ENCODE measurements at regions not wholly inside any gene's neighbourhood (a gene's known extent, or its start where the extent isn't known, plus 50 kb on each side); places are given as distances from the start of the nearest gene placed in this dataset.

- Histone ChIP-seq H3K9me3 (ENCODE audit: low read length) (no peaks in the 10 kb centered on the region), H3K4me2 (ENCODE audit: low read length) (no peak overlapping the region), H3F3A (ENCODE audit: low read length, unreplicated experiment) (no peaks in the 10 kb centered on the region), H4K20me1 (ENCODE audit: low read length) (no peaks in the 10 kb centered on the region), H3K27me3 (ENCODE audit: low read length) (no peaks in the 10 kb centered on the region), H3K9ac (ENCODE audit: low read length) (no peak overlapping the region), H3K27ac (ENCODE audit: low read length) (no peak overlapping the region), H3K4me1 (ENCODE audit: insufficient read depth, low read length) (peaks cover 23% of the 10 kb centered on the region), H3K79me2 (ENCODE audit: low read length) (no peaks in the 10 kb centered on the region), H3K4me3 (ENCODE audit: low read length) (no peak overlapping the region), H2AFZ (ENCODE audit: low read length) (no peak overlapping the region), H3K9me2 (replicated peaks; ENCODE audit: low read length) (no peaks in the 10 kb centered on the region), H3K36me3 (ENCODE audit: low read depth, low read length) (no peaks in the 10 kb centered on the region)
- intact Hi-C loops (cut with micrococcal nuclease) = no loop called here
- no peak for ATAC-seq
- ChIA-PET CTCF (no interaction called here), POLR2A (ENCODE audit: unreplicated experiment) (no interaction called here)
- TF ChIP-seq EZH2 (IDR thresholded peaks at IDR 0.05; ENCODE audit: low read length, unreplicated experiment) (no peak), EZH2phosphoT487 (IDR thresholded peaks at IDR 0.05; ENCODE audit: borderline replicate concordance, low read length) (no peak), CTCF (conservative IDR thresholded peaks at IDR 0.05; ENCODE audit: low read depth, low read length) (no peak)
- BruUV-seq (replicated peaks) = no TSS peak
- no peak for DNase-seq
Observed at GRCh38 chr12:92045852-92046251, 99.8 kb downstream of the BTG1 start.

- H3K4me3 ChIP-seq (ENCODE audit: low read length) = no peak overlapping the region
- H3K27ac ChIP-seq (ENCODE audit: low read length) = peak overlapping the region; percentile 41
- intact Hi-C loops (cut with micrococcal nuclease) = loop anchor here (5.0 kb wide), 1 partner anchor 93 kb away; no protein-coding TSS in a partner anchor
- H3K4me1 ChIP-seq (ENCODE audit: insufficient read depth, low read length) = peaks cover 23% of the 10 kb centered on the region
- no TSS peak for BruUV-seq (replicated peaks)
- TF ChIP-seq CTCF (conservative IDR thresholded peaks at IDR 0.05; ENCODE audit: low read depth, low read length) (no peak), EZH2 (IDR thresholded peaks at IDR 0.05; ENCODE audit: low read length, unreplicated experiment) (no peak), EZH2phosphoT487 (IDR thresholded peaks at IDR 0.05; ENCODE audit: borderline replicate concordance, low read length) (no peak)
- no peaks in the 10 kb centered on the region for H3K9me3 ChIP-seq (ENCODE audit: low read length)
- H3K9ac ChIP-seq (ENCODE audit: low read length) = no peak overlapping the region
- H3F3A ChIP-seq (ENCODE audit: low read length, unreplicated experiment) = no peaks in the 10 kb centered on the region
- no peaks in the 10 kb centered on the region for H3K9me2 ChIP-seq (replicated peaks; ENCODE audit: low read length)
- DNase-seq (peak; percentile 47), ATAC-seq (peak; percentile 67)
- POLR2A ChIA-PET (ENCODE audit: unreplicated experiment) = no interaction called here
- H3K27me3 ChIP-seq (ENCODE audit: low read length) = no peaks in the 10 kb centered on the region
- no peaks in the 10 kb centered on the region for H4K20me1 ChIP-seq (ENCODE audit: low read length)
- H3K36me3 ChIP-seq (ENCODE audit: low read depth, low read length) = no peaks in the 10 kb centered on the region
- 0 out of 2 replicates have a peak overlapping the region, but pooled peaks have one; percentile 8 for H2AFZ ChIP-seq (ENCODE audit: low read length)
- H3K79me2 ChIP-seq (ENCODE audit: low read length) = no peaks in the 10 kb centered on the region
- H3K4me2 ChIP-seq (ENCODE audit: low read length) = 0 out of 2 replicates have a peak overlapping the region, but pooled peaks have one; percentile 13
- CTCF ChIA-PET = no interaction called here
Observed at GRCh38 chr12:92044435-92044834, 101.2 kb downstream of the BTG1 start.

GRCh38 chr12:92042791-92043531 is 102.7 kb downstream of the BTG1 start:
- no peak overlapping the region for H3K27ac ChIP-seq (ENCODE audit: low read length)
- no TSS peak for BruUV-seq (replicated peaks)
- ChIA-PET POLR2A (ENCODE audit: unreplicated experiment) (interaction anchor here (0.6 kb wide), 1 partner anchor 44 kb away, joined by 6 read pairs; no protein-coding TSS in a partner anchor), CTCF (no interaction called here)
- no peak overlapping the region for H2AFZ ChIP-seq (ENCODE audit: low read length)
- H3F3A ChIP-seq (ENCODE audit: low read length, unreplicated experiment) = no peaks in the 10 kb centered on the region
- H3K27me3 ChIP-seq (ENCODE audit: low read length) = no peaks in the 10 kb centered on the region
- H3K79me2 ChIP-seq (ENCODE audit: low read length) = no peaks in the 10 kb centered on the region
- ATAC-seq = no peak
- no peaks in the 10 kb centered on the region for H3K36me3 ChIP-seq (ENCODE audit: low read depth, low read length)
- H3K4me1 ChIP-seq (ENCODE audit: insufficient read depth, low read length) = peaks cover 23% of the 10 kb centered on the region
- peak; percentile 33 for DNase-seq
- intact Hi-C loops (cut with micrococcal nuclease) = loop anchor here (5.0 kb wide), 1 partner anchor 94 kb away; no protein-coding TSS in a partner anchor
- H3K9me2 ChIP-seq (replicated peaks; ENCODE audit: low read length) = no peaks in the 10 kb centered on the region
- no peak overlapping the region for H3K9ac ChIP-seq (ENCODE audit: low read length)
- no peak overlapping the region for H3K4me3 ChIP-seq (ENCODE audit: low read length)
- no peaks in the 10 kb centered on the region for H3K9me3 ChIP-seq (ENCODE audit: low read length)
- TF ChIP-seq CTCF (conservative IDR thresholded peaks at IDR 0.05; ENCODE audit: low read depth, low read length) (no peak), EZH2 (IDR thresholded peaks at IDR 0.05; ENCODE audit: low read length, unreplicated experiment) (no peak), EZH2phosphoT487 (IDR thresholded peaks at IDR 0.05; ENCODE audit: borderline replicate concordance, low read length) (no peak)
- H3K4me2 ChIP-seq (ENCODE audit: low read length) = no peak overlapping the region
- no peaks in the 10 kb centered on the region for H4K20me1 ChIP-seq (ENCODE audit: low read length)

Measured in PC-3 (cell line).